CD4-positive, alpha-beta T cell treated with Interleukin-10 for 1 hour (primary cell): ENCODE measurements at regions not wholly inside any gene's neighbourhood (a gene's known extent, or its start where the extent isn't known, plus 50 kb on each side); places are given as distances from the start of the nearest gene placed in this dataset.
"Not testable (repeated sequence)": the region's sequence is repeated elsewhere in the genome, so short reads cannot be mapped to it uniquely, and the experiment has no call there.

ENCODE experiments used
- DNase-seq: peaks from one replicate; pipeline ENCODE4 v3.0.0-alpha.2; 2020

DNA sequence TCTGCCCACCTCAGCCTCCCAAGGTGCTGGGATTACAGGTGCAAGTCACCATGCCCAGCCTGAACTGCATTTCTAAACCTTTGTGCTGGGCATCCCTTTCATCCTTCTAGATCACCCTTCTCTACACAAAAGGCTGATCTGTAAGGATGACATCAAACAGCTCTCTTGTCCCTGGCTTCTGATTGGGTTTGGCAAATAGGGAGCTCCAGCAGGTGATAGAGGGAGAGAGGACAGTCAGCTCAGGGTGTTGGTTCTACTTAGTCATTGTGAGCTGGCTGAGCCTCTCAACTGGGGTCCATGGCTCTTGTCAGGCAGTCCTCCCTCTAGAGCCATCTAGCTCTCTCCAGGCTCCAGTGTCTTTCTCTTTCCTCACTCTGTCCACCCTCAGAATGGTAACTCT is 237.6 kb upstream of the JARID2 start:
- DNase-seq = no peak

DNA sequence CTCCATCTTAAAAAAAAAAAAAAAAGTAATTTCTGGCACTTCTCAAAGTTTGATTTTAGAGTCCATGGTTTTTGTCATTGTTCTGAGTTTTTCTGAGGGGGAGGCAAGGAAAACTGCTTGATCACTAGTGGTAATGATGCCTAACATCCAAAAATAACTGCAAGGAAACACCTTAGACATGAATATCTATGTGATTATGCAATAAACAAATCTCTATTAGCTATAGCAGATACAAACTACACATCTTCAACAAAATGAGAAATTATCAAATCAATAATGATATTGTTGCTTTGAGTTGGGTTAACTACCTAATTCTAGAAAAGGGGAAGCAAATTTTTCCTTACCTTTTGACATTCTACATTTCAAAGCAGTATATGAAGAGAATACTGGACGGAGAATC is 230.9 kb upstream of the JARID2 start:
- no peak for DNase-seq

- DNase-seq = no peak
Observed at GRCh38 chr6:15016813-15017212, 229.1 kb upstream of the JARID2 start.

DNA sequence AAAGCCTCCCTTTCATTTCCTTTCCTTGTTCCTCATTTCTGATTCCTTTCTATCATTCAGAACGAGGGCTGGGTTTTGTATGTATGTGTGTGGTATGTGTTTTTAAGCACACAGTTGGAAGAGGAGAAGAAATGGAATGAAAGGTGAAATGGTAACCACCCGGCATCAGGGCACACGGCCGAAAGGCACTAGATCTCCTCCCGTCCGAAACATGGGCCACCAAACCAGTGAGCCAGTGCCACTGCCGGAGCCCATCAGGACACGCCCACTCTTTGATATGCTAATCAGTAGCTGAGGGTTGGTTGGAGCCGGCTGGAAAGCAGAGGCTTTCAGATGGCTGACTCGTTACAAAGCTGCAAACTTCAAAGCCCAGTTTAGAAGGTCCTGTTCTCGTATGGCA is 228.6 kb upstream of the JARID2 start:
- no peak for DNase-seq

DNA sequence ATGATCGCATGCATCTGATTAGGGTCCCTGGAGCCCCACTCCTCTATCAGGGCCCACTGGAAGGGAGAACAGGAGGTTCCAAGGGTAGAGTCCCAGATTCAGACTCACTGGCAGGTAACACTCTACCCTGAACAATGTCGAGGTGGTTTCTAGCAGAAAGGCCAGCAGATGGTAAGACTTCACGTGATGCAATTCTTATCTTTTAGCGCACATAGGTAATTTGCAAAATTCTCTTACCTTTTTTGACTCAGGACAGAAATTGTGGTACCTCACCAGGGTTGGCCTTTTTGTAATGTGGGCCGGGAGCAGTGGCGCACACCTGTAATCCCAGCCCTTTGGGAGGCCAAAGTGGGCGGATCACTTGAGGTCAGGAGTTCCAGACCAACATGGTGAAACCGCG is 228.1 kb upstream of the JARID2 start:
- DNase-seq = no peak

- DNase-seq = no peak
Observed at GRCh38 chr6:15020119-15020770, 225.6 kb upstream of the JARID2 start.

GRCh38 chr6:15021074-15021473 is 224.8 kb upstream of the JARID2 start:
- no peak for DNase-seq

GRCh38 chr6:15023018-15023417 is 222.9 kb upstream of the JARID2 start:
- not testable (repeated sequence) for DNase-seq

DNA sequence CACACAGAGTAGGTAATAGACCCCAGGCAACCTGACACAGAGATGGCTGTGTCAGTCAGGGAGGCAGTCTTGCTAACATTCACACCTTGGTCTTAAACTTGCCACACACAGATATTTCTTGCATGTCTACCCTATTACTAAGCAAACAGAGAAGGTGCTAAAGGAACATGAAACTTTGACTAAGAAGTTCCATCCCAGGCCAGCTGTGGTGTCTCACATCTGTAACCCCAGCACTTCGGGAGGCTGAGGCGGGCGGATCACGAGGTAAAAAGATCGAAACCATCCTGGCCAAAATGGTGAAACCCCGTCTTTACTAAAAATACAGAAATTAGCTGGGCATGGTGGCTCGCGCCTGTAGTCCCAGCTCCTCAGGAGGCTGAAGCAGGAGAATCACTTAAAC is 222.4 kb upstream of the JARID2 start:
- peak; percentile 45 for DNase-seq

- DNase-seq = no peak
Observed at GRCh38 chr6:15025446-15025845, 220.4 kb upstream of the JARID2 start.

GRCh38 chr6:15026832-15027231 is 219.0 kb upstream of the JARID2 start:
- no peak for DNase-seq

GRCh38 chr6:15027472-15027871 is 218.4 kb upstream of the JARID2 start:
- DNase-seq = no peak

- DNase-seq = no peak
Observed at GRCh38 chr6:15032015-15032414, 213.9 kb upstream of the JARID2 start.

- DNase-seq = no peak
Observed at GRCh38 chr6:15033850-15034203, 212.0 kb upstream of the JARID2 start.

GRCh38 chr6:15036690-15037245 is 209.1 kb upstream of the JARID2 start:
- DNase-seq = no peak

DNA sequence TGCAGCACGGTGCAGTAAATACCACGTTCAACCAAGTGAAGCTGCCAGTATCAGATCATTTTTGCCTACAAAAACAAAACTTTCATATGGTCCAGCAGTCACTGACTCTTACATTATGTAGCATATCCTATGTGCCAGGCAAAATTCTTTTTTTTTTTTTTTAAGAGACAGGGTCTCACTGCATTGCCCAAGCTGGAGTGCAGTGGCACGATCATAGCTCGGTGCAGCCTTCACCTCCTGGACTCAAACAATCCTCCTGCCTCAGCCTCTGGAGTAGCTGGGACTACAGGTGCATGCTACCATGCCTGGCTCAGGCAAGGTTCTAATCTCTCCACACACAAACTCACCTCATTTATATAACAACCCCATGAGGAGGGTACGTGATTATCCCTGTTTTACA is 208.6 kb upstream of the JARID2 start:
- DNase-seq = no peak

GRCh38 chr6:15038013-15038791 is 207.7 kb upstream of the JARID2 start:
- DNase-seq = no peak

DNA sequence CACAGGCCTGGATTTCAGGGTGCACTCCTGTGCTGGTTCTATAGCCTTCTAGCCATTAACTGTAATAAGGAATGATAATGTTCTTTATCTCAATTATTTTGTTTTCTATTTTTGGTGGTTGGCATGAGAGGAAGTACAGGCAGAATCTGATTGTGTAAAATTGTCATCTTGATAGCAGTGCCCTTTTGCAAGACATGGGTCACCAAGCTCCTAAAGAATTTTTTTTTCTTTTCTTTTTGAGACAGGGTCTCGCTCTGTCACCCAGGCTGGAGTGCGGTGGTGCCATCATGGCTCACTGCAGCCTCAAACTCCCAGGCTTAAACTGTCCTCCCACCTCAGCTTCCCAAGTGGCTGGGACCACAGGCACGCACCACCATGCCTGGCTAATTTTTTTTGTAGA is 206.7 kb upstream of the JARID2 start:
- DNase-seq = no peak

- no peak for DNase-seq
Observed at GRCh38 chr6:15042938-15043337, 202.9 kb upstream of the JARID2 start.

- no peak for DNase-seq
Observed at GRCh38 chr6:15044146-15044882, 201.6 kb upstream of the JARID2 start.

DNA sequence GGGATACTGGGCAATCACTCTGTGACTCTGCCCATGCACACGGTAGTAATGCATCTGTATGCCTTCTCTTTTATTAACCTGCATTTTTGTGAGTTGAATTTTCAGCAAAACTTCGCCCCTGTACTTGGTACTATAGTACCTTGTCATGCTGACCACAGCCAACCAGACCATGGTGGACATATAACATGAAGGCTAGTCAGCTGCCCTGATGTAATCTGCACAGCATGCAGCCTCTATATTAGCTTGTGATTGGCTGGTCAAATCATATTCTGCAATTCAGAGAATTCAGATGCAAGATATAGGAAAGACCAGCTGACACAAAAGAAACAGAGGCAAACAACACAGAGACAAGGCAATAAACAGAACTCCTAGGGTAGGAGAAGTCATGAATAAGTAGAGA is 200.9 kb upstream of the JARID2 start:
- DNase-seq = no peak

GRCh38 chr6:15046751-15047150 is 199.1 kb upstream of the JARID2 start:
- no peak for DNase-seq

DNA sequence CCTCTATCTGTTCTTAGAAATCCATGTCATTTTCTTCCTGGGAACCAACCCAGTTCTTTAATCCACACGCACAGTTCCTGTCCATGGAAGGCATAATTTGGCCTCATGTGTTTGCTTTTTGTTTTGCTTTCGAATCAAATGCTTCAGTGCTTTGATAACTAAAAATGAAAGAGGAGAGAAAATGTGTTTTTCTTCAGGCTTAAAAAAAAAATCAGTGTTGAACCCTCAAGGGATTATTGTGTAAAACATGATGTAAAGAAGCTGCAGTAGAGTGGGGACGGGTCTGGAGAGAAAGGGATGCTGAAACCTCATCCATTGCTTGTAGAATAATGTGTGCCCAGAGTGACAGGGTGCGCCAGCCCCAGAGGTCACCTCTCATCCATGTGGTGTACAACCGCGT is 197.5 kb upstream of the JARID2 start:
- DNase-seq = no peak
